Hepatocyte (in vitro differentiated cells): ENCODE measurements at regions not wholly inside any gene's neighbourhood (a gene's known extent, or its start where the extent isn't known, plus 50 kb on each side); places are given as distances from the start of the nearest gene placed in this dataset.

Source experiments
- DNase-seq: peaks from one replicate; pipeline ENCODE4 v3.0.0-alpha.2; 2016; ENCODE audit warnings: low spot score
- H2AFZ ChIP-seq: fragments of 200-600 bp; sonication (generic); 2 replicates; pipeline ENCODE4 v1.6.0; 2016; ENCODE audit warnings: antibody characterized with exemption, mild to moderate bottlenecking
- H3K27ac ChIP-seq: fragments of 200-600 bp; sonication (generic); 2 replicates; pipeline ENCODE4 v1.5.1; 2016; ENCODE audit warnings: mild to moderate bottlenecking
- H3K27me3 ChIP-seq: fragments of 200-600 bp; sonication (generic); 2 replicates; pipeline ENCODE4 v1.6.1; 2016
- H3K36me3 ChIP-seq: fragments of 200-600 bp; sonication (generic); replicated peaks from 2 replicates; pipeline ENCODE4 v1.5.1; 2016; ENCODE audit warnings: low read depth; ENCODE audit not compliant: insufficient read depth
- H3K4me1 ChIP-seq: fragments of 200-600 bp; sonication (generic); 2 replicates; pipeline ENCODE4 v1.5.1; 2016; ENCODE audit warnings: mild to moderate bottlenecking, moderate library complexity; ENCODE audit not compliant: insufficient read depth
- H3K4me2 ChIP-seq: fragments of 200-600 bp; sonication (generic); 2 replicates; pipeline ENCODE4 v1.6.0; 2016
- H3K4me3 ChIP-seq: fragments of 200-600 bp; sonication (generic); 2 replicates; pipeline ENCODE4 v1.5.1; 2016; ENCODE audit warnings: mild to moderate bottlenecking
- H3K79me2 ChIP-seq: fragments of 200-600 bp; sonication (generic); 2 replicates; pipeline ENCODE4 v1.6.0; 2017; ENCODE audit warnings: mild to moderate bottlenecking
- H3K9me2 ChIP-seq: fragments of 200-600 bp; sonication (generic); replicated peaks from 2 replicates; pipeline ENCODE4 v1.6.0; 2017; ENCODE audit warnings: mild to moderate bottlenecking; ENCODE audit not compliant: insufficient read depth
- H3K9me3 ChIP-seq: fragments of 200-600 bp; sonication (generic); 2 replicates; pipeline ENCODE4 v1.5.1; 2016; ENCODE audit warnings: low read depth, mild to moderate bottlenecking
- H4K20me1 ChIP-seq: fragments of 200-600 bp; sonication (generic); 2 replicates; pipeline ENCODE4 v1.6.0; 2016; ENCODE audit warnings: mild to moderate bottlenecking; ENCODE audit not compliant: insufficient read depth, poor library complexity, severe bottlenecking
- EZH2 ChIP-seq: fragments of 200-600 bp; sonication (generic); IDR thresholded peaks from 2 replicates; pipeline ENCODE4 v1.6.1; 2016; ENCODE audit warnings: antibody characterized with exemption, mild to moderate bottlenecking, borderline replicate concordance
- EZH2phosphoT487 ChIP-seq: fragments of 200-600 bp; sonication (generic); IDR thresholded peaks from one replicate; pipeline ENCODE4 v1.6.1; 2018; ENCODE audit warnings: antibody characterized with exemption, mild to moderate bottlenecking, low read depth, moderate library complexity; ENCODE audit not compliant: unreplicated experiment, severe bottlenecking
- WGBS: methylation state at CpG from one replicate; pipeline ENCODE4 v1.1.6; 2016; ENCODE audit warnings: low lambda C conversion rate; ENCODE audit errors: missing lambda C conversion rate; 5-methylcytosine and 5-hydroxymethylcytosine counted together
- TF ChIP-seq, protein P1 (sequence below): fragments of 200-600 bp; sonication (generic); IDR thresholded peaks from 2 replicates; pipeline ENCODE4 v1.5.1; 2016; ENCODE audit warnings: antibody characterized with exemption, mild to moderate bottlenecking; ENCODE audit not compliant: poor library complexity

DNA sequence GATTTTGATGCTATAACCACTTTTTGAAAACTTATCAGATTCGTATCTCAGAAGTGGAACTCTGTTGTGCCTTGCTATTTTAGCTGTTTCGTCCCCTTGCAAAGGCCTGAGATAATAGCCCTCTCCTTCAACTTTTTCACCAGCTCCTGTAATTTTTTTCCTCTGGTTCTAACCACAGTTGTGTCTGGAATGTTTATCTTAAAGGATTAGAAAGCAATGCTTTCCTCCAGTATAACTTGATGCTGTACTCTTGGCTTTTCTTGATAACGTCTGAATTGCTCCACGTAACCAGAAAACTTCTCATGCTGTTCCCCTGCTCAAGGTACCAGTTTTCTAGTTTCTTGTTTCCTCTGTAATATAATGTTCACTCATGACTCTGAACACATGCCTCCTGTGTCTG lies 209.4 kb downstream of the DTWD2 start:
- H3K36me3 ChIP-seq, result no peaks in the 10 kb centered on the region
- H4K20me1 ChIP-seq, result no peaks in the 10 kb centered on the region
- no peak overlapping the region for H3K4me3 ChIP-seq
- WGBS, result 51% methylated on average over 4 of the region's 4 CpGs
- H3K4me2 ChIP-seq, result no peak overlapping the region
- no peak for DNase-seq
- H3K9me3 ChIP-seq, result no peaks in the 10 kb centered on the region
- H2AFZ ChIP-seq, result no peak overlapping the region
- no peaks in the 10 kb centered on the region for H3K4me1 ChIP-seq
- no peaks in the 10 kb centered on the region for H3K9me2 ChIP-seq
- no peak for TF ChIP-seq EZH2phosphoT487
- TF ChIP-seq, protein P1, sequence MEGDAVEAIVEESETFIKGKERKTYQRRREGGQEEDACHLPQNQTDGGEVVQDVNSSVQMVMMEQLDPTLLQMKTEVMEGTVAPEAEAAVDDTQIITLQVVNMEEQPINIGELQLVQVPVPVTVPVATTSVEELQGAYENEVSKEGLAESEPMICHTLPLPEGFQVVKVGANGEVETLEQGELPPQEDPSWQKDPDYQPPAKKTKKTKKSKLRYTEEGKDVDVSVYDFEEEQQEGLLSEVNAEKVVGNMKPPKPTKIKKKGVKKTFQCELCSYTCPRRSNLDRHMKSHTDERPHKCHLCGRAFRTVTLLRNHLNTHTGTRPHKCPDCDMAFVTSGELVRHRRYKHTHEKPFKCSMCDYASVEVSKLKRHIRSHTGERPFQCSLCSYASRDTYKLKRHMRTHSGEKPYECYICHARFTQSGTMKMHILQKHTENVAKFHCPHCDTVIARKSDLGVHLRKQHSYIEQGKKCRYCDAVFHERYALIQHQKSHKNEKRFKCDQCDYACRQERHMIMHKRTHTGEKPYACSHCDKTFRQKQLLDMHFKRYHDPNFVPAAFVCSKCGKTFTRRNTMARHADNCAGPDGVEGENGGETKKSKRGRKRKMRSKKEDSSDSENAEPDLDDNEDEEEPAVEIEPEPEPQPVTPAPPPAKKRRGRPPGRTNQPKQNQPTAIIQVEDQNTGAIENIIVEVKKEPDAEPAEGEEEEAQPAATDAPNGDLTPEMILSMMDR, result no peak
- TF ChIP-seq EZH2, result no peak
- H3K27ac ChIP-seq, result no peak overlapping the region
- H3K27me3 ChIP-seq, result no peaks in the 10 kb centered on the region
- H3K79me2 ChIP-seq, result no peaks in the 10 kb centered on the region

DNA sequence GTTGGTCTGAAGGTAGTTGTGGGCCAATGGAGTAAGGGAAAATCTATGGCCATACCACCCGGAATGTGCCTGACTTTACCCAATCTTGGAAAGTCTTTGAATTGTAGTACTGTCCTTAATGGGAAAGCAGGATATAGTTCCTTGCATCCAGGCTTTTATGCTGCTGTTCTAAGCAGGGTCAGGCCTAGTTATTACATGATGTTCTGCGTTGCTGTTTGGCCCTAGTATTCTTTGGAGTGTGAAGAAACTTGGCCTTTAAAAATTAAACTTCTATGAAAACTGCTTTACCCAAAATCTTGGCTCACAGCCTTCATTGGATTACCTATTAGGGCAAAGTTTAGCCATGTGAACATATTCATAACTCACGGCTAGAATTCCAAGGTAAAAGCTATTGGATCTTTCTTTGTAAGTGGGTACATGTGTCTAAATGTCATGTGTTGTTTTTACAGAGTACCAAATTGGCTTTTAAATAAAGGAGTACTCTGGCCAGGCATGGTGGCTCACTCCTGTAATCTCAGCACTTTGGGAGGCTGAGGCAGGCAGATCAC lies 211.1 kb downstream of the DTWD2 start:
- H3K36me3 ChIP-seq, result no peaks in the 10 kb centered on the region
- DNase-seq, result no peak
- H3K4me3 ChIP-seq, result no peak overlapping the region
- H3K4me1 ChIP-seq, result no peaks in the 10 kb centered on the region
- no peaks in the 10 kb centered on the region for H3K27me3 ChIP-seq
- no peak overlapping the region for H2AFZ ChIP-seq
- no peak overlapping the region for H3K4me2 ChIP-seq
- TF ChIP-seq EZH2phosphoT487, result no peak
- no peaks in the 10 kb centered on the region for H3K9me3 ChIP-seq
- no peaks in the 10 kb centered on the region for H3K79me2 ChIP-seq
- H3K9me2 ChIP-seq, result no peaks in the 10 kb centered on the region
- WGBS, result 93% methylated on average over 3 of the region's 3 CpGs
- no peaks in the 10 kb centered on the region for H4K20me1 ChIP-seq
- H3K27ac ChIP-seq, result no peak overlapping the region

DNA sequence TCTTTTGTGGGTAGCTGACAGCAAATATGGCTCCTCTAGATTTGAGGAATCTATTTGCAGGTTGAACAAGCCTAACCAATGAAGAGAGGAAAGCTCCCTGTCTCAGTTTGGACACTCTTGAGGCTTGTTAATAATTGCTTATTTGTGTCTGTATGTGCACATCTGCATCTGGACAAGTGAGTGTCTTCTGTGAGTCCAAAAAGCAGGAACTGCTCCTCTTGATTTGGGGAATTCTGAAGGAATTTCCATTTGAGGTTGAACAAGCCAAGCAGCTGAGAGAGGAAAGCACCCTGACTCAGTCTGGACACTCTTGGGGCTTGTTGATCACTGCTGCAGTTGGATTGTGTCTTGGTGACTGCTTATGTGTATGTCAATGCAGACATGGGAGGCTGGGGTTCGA lies 211.6 kb downstream of the DTWD2 start:
- no peak overlapping the region for H3K4me2 ChIP-seq
- no peak overlapping the region for H2AFZ ChIP-seq
- no peaks in the 10 kb centered on the region for H3K36me3 ChIP-seq
- H4K20me1 ChIP-seq, result no peaks in the 10 kb centered on the region
- H3K9me2 ChIP-seq, result no peaks in the 10 kb centered on the region
- no peak for DNase-seq
- H3K4me3 ChIP-seq, result no peak overlapping the region
- WGBS, result 100% methylated on average over 1 of the region's 1 CpG
- H3K4me1 ChIP-seq, result no peaks in the 10 kb centered on the region
- no peak for TF ChIP-seq EZH2
- TF ChIP-seq, protein P1, result no peak
- no peak for TF ChIP-seq EZH2phosphoT487
- no peaks in the 10 kb centered on the region for H3K27me3 ChIP-seq
- no peaks in the 10 kb centered on the region for H3K9me3 ChIP-seq
- H3K27ac ChIP-seq, result no peak overlapping the region
- no peaks in the 10 kb centered on the region for H3K79me2 ChIP-seq

DNA sequence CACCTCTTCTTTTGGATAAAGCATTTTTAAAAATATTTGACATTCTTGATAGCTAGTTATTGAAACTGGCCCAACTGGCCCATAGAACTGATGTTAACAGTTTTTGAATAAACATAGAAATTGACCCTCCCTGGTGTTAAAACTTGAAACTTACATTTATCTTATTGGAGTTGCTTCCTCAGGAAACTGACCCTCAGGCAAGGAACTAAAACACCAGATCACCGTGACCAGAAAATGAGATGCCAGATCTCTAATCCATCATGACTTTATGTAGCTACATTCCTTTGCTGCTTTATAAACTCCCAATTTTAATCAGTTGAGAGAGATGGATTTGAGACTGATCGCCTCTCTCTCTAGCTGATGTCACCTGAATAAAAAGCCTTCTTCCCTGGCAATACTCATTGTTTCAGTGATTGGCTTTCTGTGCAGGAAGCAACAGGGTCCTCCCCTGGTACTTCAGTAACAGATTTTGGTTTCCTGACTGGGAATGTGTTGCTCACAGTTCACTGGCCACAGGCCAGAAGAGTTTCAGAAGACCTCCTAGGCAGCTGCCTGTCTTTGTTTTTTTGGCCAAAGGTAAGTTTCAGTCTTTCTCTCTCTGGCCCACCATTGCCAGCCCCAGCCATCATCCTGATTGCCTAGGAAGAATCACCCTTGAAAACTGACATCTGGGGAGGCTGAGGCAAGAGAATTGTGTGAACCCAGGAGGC lies 212.4 kb downstream of the DTWD2 start:
- H3K4me3 ChIP-seq, result no peak overlapping the region
- no peak overlapping the region for H3K4me2 ChIP-seq
- TF ChIP-seq EZH2 (no peak), EZH2phosphoT487 (no peak)
- TF ChIP-seq, protein P1, result no peak
- H3K9me2 ChIP-seq, result no peaks in the 10 kb centered on the region
- 74% methylated on average over 2 of the region's 2 CpGs for WGBS
- no peaks in the 10 kb centered on the region for H4K20me1 ChIP-seq
- no peaks in the 10 kb centered on the region for H3K36me3 ChIP-seq
- H2AFZ ChIP-seq, result no peak overlapping the region
- H3K27ac ChIP-seq, result no peak overlapping the region
- no peaks in the 10 kb centered on the region for H3K4me1 ChIP-seq
- no peaks in the 10 kb centered on the region for H3K79me2 ChIP-seq
- no peaks in the 10 kb centered on the region for H3K27me3 ChIP-seq
- no peaks in the 10 kb centered on the region for H3K9me3 ChIP-seq
- DNase-seq, result no peak
